GM10248 (cell line): ENCODE measurements at regions not wholly inside any gene's neighbourhood (a gene's known extent, or its start where the extent isn't known, plus 50 kb on each side); places are given as distances from the start of the nearest gene placed in this dataset.

Source experiments
- CTCF ChIA-PET: fragments of 300-600 bp; sonication (Branson Sonifier 250); formaldehyde crosslinking; extraction: SDS; loops from one replicate; lab custom pipeline; 2021; ENCODE audit warnings: antibody characterized with exemption; lab: Yijun Ruan, JAX
- POLR2A ChIA-PET: fragments of 350-650 bp; sonication (Branson Sonifier 250); formaldehyde crosslinking; extraction: SDS; loops from one replicate; lab custom pipeline; 2020; ENCODE audit warnings: antibody characterized with exemption; lab: Yijun Ruan, JAX
- DNase-seq: peaks from one replicate; pipeline ENCODE4 v3.0.0; 2012; ENCODE audit errors: extremely low spot score
- CTCF ChIP-seq: IDR thresholded peaks from 2 replicates; pipeline ENCODE4 v1.5.1; 2012; ENCODE audit warnings: mild to moderate bottlenecking, low read depth; ENCODE audit errors: extremely low read depth, missing control alignments, control extremely low read depth

- CTCF ChIA-PET, result no interaction called here
These were observed 359.8 kb upstream of the ERCC4 start for GRCh38 chr16:13560151-13560550.

GRCh38 chr16:13561291-13562070 is 358.5 kb upstream of the ERCC4 start:
- CTCF ChIA-PET, result interaction anchor here (1.2 kb wide), 1 partner anchor 10 kb away, joined by 3 read pairs; no protein-coding TSS in a partner anchor

More at GRCh38 chr16:13560151-13560550, 359.8 kb upstream of the ERCC4 start:
- no peak for TF ChIP-seq CTCF
- POLR2A ChIA-PET, result no interaction called here
- no peak for DNase-seq

GRCh38 chr16:13568803-13569202 is 351.2 kb upstream of the ERCC4 start:
- TF ChIP-seq CTCF, result no peak
- ChIA-PET CTCF (no interaction called here), POLR2A (no interaction called here)
- DNase-seq, result no peak

More at GRCh38 chr16:13561291-13562070, 358.5 kb upstream of the ERCC4 start:
- DNase-seq, result no peak
- TF ChIP-seq CTCF, result no peak
- POLR2A ChIA-PET, result no interaction called here

- DNase-seq, result no peak
- CTCF ChIA-PET, result no interaction called here
- no peak for TF ChIP-seq CTCF
- POLR2A ChIA-PET, result no interaction called here
These were observed 350.0 kb upstream of the ERCC4 start for GRCh38 chr16:13569986-13570385.

GRCh38 chr16:13571036-13571435 is 348.9 kb upstream of the ERCC4 start:
- TF ChIP-seq CTCF, result no peak
- DNase-seq, result no peak
- POLR2A ChIA-PET, result no interaction called here
- CTCF ChIA-PET, result interaction anchor here (1.1 kb wide), 1 partner anchor 9 kb away, joined by 3 read pairs; no protein-coding TSS in a partner anchor

- ChIA-PET POLR2A (no interaction called here), CTCF (no interaction called here)
These were observed 346.1 kb upstream of the ERCC4 start for GRCh38 chr16:13573903-13574302.

More at GRCh38 chr16:13573903-13574302, 346.1 kb upstream of the ERCC4 start:
- no peak for TF ChIP-seq CTCF
- no peak for DNase-seq
